ENCODE measurements at regions not wholly inside any gene's neighbourhood (a gene's known extent, or its start where the extent isn't known, plus 50 kb on each side); places are given as distances from the start of the nearest gene placed in this dataset.

GRCh38 chr5:113723021-113723420, 209.5 kb downstream of the YTHDC2 start:
- no peak for TF ChIP-seq CTCF (IDR thresholded peaks at IDR 0.05)
- no peak for TF ChIP-seq POLR2A (IDR thresholded peaks at IDR 0.05)
